Tibial nerve (tissue), 4 donors: ENCODE measurements at regions not wholly inside any gene's neighbourhood (a gene's known extent, or its start where the extent isn't known, plus 50 kb on each side); places are given as distances from the start of the nearest gene placed in this dataset.
"Not testable (repeated sequence)": the region's sequence is repeated elsewhere in the genome, so short reads cannot be mapped to it uniquely, and the experiment has no call there.

ENCODE experiments used
- EP300 ChIP-seq, 2 donors: sonication (generic); formaldehyde crosslinking; IDR thresholded peaks; one replicate each; pipeline ENCODE4 v1.6.1; 2017; ENCODE audit warnings: antibody characterized with exemption in 2 of 2, mild to moderate bottlenecking in 1 of 2
- POLR2A ChIP-seq, 2 donors: fragments of 450-650 bp; IDR thresholded peaks; one replicate each; pipeline ENCODE4 v1.6.1; 2017; ENCODE audit warnings: antibody characterized with exemption in 2 of 2, mild to moderate bottlenecking in 2 of 2, moderate library complexity in 2 of 2
- TF ChIP-seq, protein P1 (sequence below), 5 experiments: fragments of 200-600 bp in 3 of 5; fragments of 450-650 bp in 2 of 5; sonication (generic) in 3 of 5; IDR thresholded peaks; one replicate each; pipeline ENCODE4 v1.5.1; 2016 to 2019; ENCODE audit warnings: antibody characterized with exemption in 5 of 5, mild to moderate bottlenecking in 3 of 5, moderate library complexity in 2 of 5

DNA sequence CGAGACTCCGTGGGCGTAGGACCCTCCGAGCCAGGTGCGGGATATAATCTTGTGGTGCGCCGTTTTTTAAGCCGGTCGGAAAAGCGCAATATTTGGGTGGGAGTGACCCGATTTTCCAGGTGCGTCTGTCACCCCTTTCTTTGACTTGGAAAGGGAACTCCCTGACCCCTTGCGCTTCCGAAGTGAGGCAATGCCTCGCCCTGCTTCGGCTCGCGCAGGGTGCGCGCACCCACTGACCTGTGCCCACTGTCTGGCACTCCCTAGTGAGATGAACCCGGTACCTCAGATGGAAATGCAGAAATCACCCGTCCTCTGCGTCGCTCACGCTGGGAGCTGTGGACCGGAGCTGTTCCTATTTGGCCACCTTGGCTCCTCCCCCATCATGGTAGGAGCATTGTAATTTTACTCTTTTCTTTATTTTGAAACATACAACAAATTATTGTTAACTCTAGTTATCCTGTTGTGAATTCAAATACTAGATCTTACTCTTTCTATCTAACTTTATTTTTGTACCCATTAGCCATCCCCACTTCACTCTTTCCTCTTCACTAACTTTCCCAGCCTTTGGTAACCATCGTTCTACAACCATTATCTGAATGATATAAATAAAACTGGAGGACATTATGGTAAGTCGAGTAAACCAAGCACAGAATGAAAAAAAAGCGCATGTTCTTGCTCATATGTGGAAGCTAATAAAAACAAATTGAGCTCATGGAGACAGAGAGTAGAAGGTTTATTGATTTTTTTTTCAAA is 295.1 kb downstream of the TEX13C start:
- TF ChIP-seq POLR2A, EP300 (IDR thresholded peaks at IDR 0.05): not testable (repeated sequence)
- TF ChIP-seq, protein P1, sequence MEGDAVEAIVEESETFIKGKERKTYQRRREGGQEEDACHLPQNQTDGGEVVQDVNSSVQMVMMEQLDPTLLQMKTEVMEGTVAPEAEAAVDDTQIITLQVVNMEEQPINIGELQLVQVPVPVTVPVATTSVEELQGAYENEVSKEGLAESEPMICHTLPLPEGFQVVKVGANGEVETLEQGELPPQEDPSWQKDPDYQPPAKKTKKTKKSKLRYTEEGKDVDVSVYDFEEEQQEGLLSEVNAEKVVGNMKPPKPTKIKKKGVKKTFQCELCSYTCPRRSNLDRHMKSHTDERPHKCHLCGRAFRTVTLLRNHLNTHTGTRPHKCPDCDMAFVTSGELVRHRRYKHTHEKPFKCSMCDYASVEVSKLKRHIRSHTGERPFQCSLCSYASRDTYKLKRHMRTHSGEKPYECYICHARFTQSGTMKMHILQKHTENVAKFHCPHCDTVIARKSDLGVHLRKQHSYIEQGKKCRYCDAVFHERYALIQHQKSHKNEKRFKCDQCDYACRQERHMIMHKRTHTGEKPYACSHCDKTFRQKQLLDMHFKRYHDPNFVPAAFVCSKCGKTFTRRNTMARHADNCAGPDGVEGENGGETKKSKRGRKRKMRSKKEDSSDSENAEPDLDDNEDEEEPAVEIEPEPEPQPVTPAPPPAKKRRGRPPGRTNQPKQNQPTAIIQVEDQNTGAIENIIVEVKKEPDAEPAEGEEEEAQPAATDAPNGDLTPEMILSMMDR (IDR thresholded peaks at IDR 0.05), result not testable (repeated sequence)
